ENCODE measurements at regions not wholly inside any gene's neighbourhood (a gene's known extent, or its start where the extent isn't known, plus 50 kb on each side); places are given as distances from the start of the nearest gene placed in this dataset.
A peak's percentile ranks its signal among the peaks of the same experiment; 100 is the strongest.

- Histone ChIP-seq H3K4me2 (no peak overlapping the region), H3K4me3 (no peak overlapping the region), H2AFZ (no peak overlapping the region), H3K27me3 (no peaks in the 10 kb centered on the region), H4K20me1 (ENCODE audit: insufficient read depth, poor library complexity, severe bottlenecking) (no peaks in the 10 kb centered on the region), H3K79me2 (no peaks in the 10 kb centered on the region), H3K9me2 (replicated peaks; ENCODE audit: insufficient read depth) (no peaks in the 10 kb centered on the region), H3K4me1 (ENCODE audit: insufficient read depth) (no peaks in the 10 kb centered on the region), H3K27ac (no peak overlapping the region), H3K9me3 (ENCODE audit: low read depth) (no peaks in the 10 kb centered on the region), H3K36me3 (replicated peaks; ENCODE audit: insufficient read depth, low read depth) (no peaks in the 10 kb centered on the region)
- DNase-seq (ENCODE audit: low spot score), result no peak
- no peak for TF ChIP-seq EZH2phosphoT487 (IDR thresholded peaks at IDR 0.05; ENCODE audit: low read depth, severe bottlenecking, unreplicated experiment)
- TF ChIP-seq EZH2 (IDR thresholded peaks at IDR 0.05; ENCODE audit: borderline replicate concordance), result no peak
- TF ChIP-seq, protein P1, sequence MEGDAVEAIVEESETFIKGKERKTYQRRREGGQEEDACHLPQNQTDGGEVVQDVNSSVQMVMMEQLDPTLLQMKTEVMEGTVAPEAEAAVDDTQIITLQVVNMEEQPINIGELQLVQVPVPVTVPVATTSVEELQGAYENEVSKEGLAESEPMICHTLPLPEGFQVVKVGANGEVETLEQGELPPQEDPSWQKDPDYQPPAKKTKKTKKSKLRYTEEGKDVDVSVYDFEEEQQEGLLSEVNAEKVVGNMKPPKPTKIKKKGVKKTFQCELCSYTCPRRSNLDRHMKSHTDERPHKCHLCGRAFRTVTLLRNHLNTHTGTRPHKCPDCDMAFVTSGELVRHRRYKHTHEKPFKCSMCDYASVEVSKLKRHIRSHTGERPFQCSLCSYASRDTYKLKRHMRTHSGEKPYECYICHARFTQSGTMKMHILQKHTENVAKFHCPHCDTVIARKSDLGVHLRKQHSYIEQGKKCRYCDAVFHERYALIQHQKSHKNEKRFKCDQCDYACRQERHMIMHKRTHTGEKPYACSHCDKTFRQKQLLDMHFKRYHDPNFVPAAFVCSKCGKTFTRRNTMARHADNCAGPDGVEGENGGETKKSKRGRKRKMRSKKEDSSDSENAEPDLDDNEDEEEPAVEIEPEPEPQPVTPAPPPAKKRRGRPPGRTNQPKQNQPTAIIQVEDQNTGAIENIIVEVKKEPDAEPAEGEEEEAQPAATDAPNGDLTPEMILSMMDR (IDR thresholded peaks at IDR 0.05; ENCODE audit: poor library complexity), result no peak
- 77% methylated on average over 5 of the region's 5 CpGs for WGBS (ENCODE audit: low lambda C conversion rate, missing lambda C conversion rate)
These were observed 208.2 kb downstream of the FBXO15 start for GRCh38 chr18:73939391-73939790.

GRCh38 chr18:73933685-73934084 is 213.9 kb downstream of the FBXO15 start:
- Histone ChIP-seq H3K4me2 (no peak overlapping the region), H4K20me1 (ENCODE audit: insufficient read depth, poor library complexity, severe bottlenecking) (no peaks in the 10 kb centered on the region), H3K36me3 (replicated peaks; ENCODE audit: insufficient read depth, low read depth) (no peaks in the 10 kb centered on the region), H3K79me2 (no peaks in the 10 kb centered on the region), H3K27ac (no peak overlapping the region), H2AFZ (no peak overlapping the region), H3K9me3 (ENCODE audit: low read depth) (no peaks in the 10 kb centered on the region), H3K9me2 (replicated peaks; ENCODE audit: insufficient read depth) (no peaks in the 10 kb centered on the region), H3K4me3 (no peak overlapping the region), H3K4me1 (ENCODE audit: insufficient read depth) (no peaks in the 10 kb centered on the region), H3K27me3 (no peaks in the 10 kb centered on the region)
- 76% methylated on average over 3 of the region's 3 CpGs for WGBS (ENCODE audit: low lambda C conversion rate, missing lambda C conversion rate)
- TF ChIP-seq, protein P1 (IDR thresholded peaks at IDR 0.05; ENCODE audit: poor library complexity), result no peak
- TF ChIP-seq EZH2phosphoT487 (IDR thresholded peaks at IDR 0.05; ENCODE audit: low read depth, severe bottlenecking, unreplicated experiment) (no peak), EZH2 (IDR thresholded peaks at IDR 0.05; ENCODE audit: borderline replicate concordance) (no peak)
- DNase-seq (ENCODE audit: low spot score), result no peak

DNA sequence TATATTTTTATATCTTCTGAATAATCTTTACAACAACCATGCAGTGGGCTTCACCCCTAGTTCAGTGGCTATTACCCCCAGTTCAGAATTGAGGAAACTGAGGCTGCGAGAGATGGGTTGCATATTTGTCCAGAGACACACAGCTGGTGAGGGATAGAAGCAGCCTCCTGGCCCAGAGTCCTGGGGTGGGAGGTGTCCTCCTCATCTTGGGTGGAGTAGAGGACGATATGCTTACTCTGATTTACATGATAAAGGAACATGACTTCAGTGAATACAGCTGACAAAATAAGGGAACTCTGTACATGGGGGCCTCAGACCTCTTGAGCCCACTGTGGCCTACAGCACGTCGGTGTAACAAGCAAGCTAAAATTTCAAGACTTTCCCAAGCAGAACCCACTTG is 214.7 kb downstream of the FBXO15 start:
- H4K20me1 ChIP-seq (ENCODE audit: insufficient read depth, poor library complexity, severe bottlenecking), result no peaks in the 10 kb centered on the region
- H3K4me2 ChIP-seq, result no peak overlapping the region
- no peak overlapping the region for H3K27ac ChIP-seq
- no peaks in the 10 kb centered on the region for H3K4me1 ChIP-seq (ENCODE audit: insufficient read depth)
- 86% methylated on average over 4 of the region's 4 CpGs for WGBS (ENCODE audit: low lambda C conversion rate, missing lambda C conversion rate)
- no peaks in the 10 kb centered on the region for H3K79me2 ChIP-seq
- no peaks in the 10 kb centered on the region for H3K9me2 ChIP-seq (replicated peaks; ENCODE audit: insufficient read depth)
- H2AFZ ChIP-seq, result no peak overlapping the region
- no peaks in the 10 kb centered on the region for H3K27me3 ChIP-seq
- H3K9me3 ChIP-seq (ENCODE audit: low read depth), result no peaks in the 10 kb centered on the region
- no peak for DNase-seq (ENCODE audit: low spot score)
- TF ChIP-seq EZH2phosphoT487 (IDR thresholded peaks at IDR 0.05; ENCODE audit: low read depth, severe bottlenecking, unreplicated experiment) (no peak), EZH2 (IDR thresholded peaks at IDR 0.05; ENCODE audit: borderline replicate concordance) (no peak)
- TF ChIP-seq, protein P1 (IDR thresholded peaks at IDR 0.05; ENCODE audit: poor library complexity), result no peak
- H3K36me3 ChIP-seq (replicated peaks; ENCODE audit: insufficient read depth, low read depth), result no peaks in the 10 kb centered on the region
- no peak overlapping the region for H3K4me3 ChIP-seq

DNA sequence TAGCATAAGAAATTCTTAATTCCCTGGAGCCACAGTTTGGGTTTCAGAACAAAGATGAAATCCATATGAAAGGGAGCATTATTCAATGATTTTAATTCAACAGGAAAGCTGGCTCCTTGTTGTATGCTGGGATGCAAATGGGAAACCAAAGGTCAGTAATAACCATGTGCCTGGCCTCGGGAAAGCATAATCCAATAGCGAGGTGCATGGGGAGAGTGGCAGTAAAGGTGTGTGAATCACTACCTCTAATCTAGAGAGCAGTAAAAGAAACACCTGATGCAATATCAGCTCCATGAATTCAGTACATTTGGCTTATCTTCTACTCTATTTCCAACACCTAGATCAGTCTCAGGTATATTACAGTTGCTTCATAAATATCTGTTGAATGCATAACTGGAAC is 220.1 kb downstream of the FBXO15 start:
- no peak overlapping the region for H2AFZ ChIP-seq
- H3K4me3 ChIP-seq, result no peak overlapping the region
- no peak overlapping the region for H3K4me2 ChIP-seq
- no peaks in the 10 kb centered on the region for H3K9me3 ChIP-seq (ENCODE audit: low read depth)
- H3K79me2 ChIP-seq, result no peaks in the 10 kb centered on the region
- TF ChIP-seq, protein P1 (IDR thresholded peaks at IDR 0.05; ENCODE audit: poor library complexity), result no peak
- TF ChIP-seq EZH2 (IDR thresholded peaks at IDR 0.05; ENCODE audit: borderline replicate concordance), result no peak
- no peak for TF ChIP-seq EZH2phosphoT487 (IDR thresholded peaks at IDR 0.05; ENCODE audit: low read depth, severe bottlenecking, unreplicated experiment)
- peak overlapping the region; percentile 44 for H3K27ac ChIP-seq
- no peaks in the 10 kb centered on the region for H3K9me2 ChIP-seq (replicated peaks; ENCODE audit: insufficient read depth)
- WGBS (ENCODE audit: low lambda C conversion rate, missing lambda C conversion rate), result 73% methylated on average over 2 of the region's 2 CpGs
- H3K27me3 ChIP-seq, result no peaks in the 10 kb centered on the region
- H3K36me3 ChIP-seq (replicated peaks; ENCODE audit: insufficient read depth, low read depth), result no peaks in the 10 kb centered on the region
- peak; percentile 44 for DNase-seq (ENCODE audit: low spot score)
- H3K4me1 ChIP-seq (ENCODE audit: insufficient read depth), result no peaks in the 10 kb centered on the region
- H4K20me1 ChIP-seq (ENCODE audit: insufficient read depth, poor library complexity, severe bottlenecking), result no peaks in the 10 kb centered on the region

Measured in hepatocyte (in vitro differentiated cells).